OCI-LY1 (cell line): ENCODE measurements at regions not wholly inside any gene's neighbourhood (a gene's known extent, or its start where the extent isn't known, plus 50 kb on each side); places are given as distances from the start of the nearest gene placed in this dataset.

Experiments used
- CTCF ChIP-seq: fragments of 200-600 bp; sonication (generic), shearing (Covaris generic); IDR thresholded peaks from 2 replicates; pipeline ENCODE4 v1.5.1; 2017; ENCODE audit warnings: mild to moderate bottlenecking, antibody characterized with exemption, low read length, moderate library complexity, mixed read lengths
- EZH2 ChIP-seq: fragments of 200-600 bp; sonication (generic), shearing (Covaris generic); IDR thresholded peaks from 2 replicates; pipeline ENCODE4 v1.8.0; 2017; ENCODE audit warnings: borderline replicate concordance, mixed run types, mild to moderate bottlenecking, antibody characterized with exemption, low read length, moderate library complexity, mixed read lengths

- TF ChIP-seq CTCF (no peak), EZH2 (no peak)
Observed at GRCh38 chr14:25521616-25522015, 471.7 kb upstream of the STXBP6 start.
